ENCODE measurements at regions not wholly inside any gene's neighbourhood (a gene's known extent, or its start where the extent isn't known, plus 50 kb on each side); places are given as distances from the start of the nearest gene placed in this dataset.

- DNase-seq (ENCODE audit: low read depth) = no peak
Observed at GRCh38 chr15:69988541-69989225, 109.0 kb downstream of the TLE3 start.

GRCh38 chr15:69990566-69991421 lies 106.9 kb downstream of the TLE3 start:
- no peak for DNase-seq (ENCODE audit: low read depth)

- DNase-seq (ENCODE audit: low read depth) = no peak
Observed at GRCh38 chr15:69991551-69991980, 106.2 kb downstream of the TLE3 start.

- no peak for DNase-seq (ENCODE audit: low read depth)
Observed at GRCh38 chr15:69992348-69992747, 105.4 kb downstream of the TLE3 start.

- no peak for DNase-seq (ENCODE audit: low read depth)
Observed at GRCh38 chr15:69994429-69995205, 103.1 kb downstream of the TLE3 start.

GRCh38 chr15:69996321-69997160 lies 101.2 kb downstream of the TLE3 start:
- no peak for DNase-seq (ENCODE audit: low read depth)

- DNase-seq (ENCODE audit: low read depth) = no peak
Observed at GRCh38 chr15:69997161-69997485, 100.6 kb downstream of the TLE3 start.
